ENCODE measurements at regions not wholly inside any gene's neighbourhood (a gene's known extent, or its start where the extent isn't known, plus 50 kb on each side); places are given as distances from the start of the nearest gene placed in this dataset.

GRCh38 chrX:45710081-45710801 lies 509.6 kb upstream of the DIPK2B start:
- Histone ChIP-seq H3K9me3 (replicated peaks; ENCODE audit: control insufficient read depth, insufficient read depth, low read length) (no peaks in the 10 kb centered on the region), H3K79me2 (ENCODE audit: control insufficient read depth, insufficient read depth, low read length) (peaks cover 2% of the 10 kb centered on the region), H2AFZ (ENCODE audit: low read depth, low read length) (no peak overlapping the region), H3K27ac (ENCODE audit: insufficient read depth, low read depth, low read length) (peak overlapping the region; percentile 95), H3K9ac (replicated peaks; ENCODE audit: extremely low read depth, insufficient read depth, low read length) (peak overlapping the region; percentile 56), H3K4me2 (ENCODE audit: insufficient read depth, low read length) (peak overlapping the region; percentile 54), H4K20me1 (replicated peaks; ENCODE audit: control insufficient read depth, extremely low read depth, insufficient read depth, low read length) (no peaks in the 10 kb centered on the region), H3K4me3 (replicated peaks in 1 of 3; ENCODE audit: insufficient read depth in 1 of 3, low read depth in 1 of 3, low read length in 3 of 3) (no peak overlapping the region), H3K4me1 (ENCODE audit: control insufficient read depth, extremely low read depth, insufficient read depth, low read length) (peaks cover 56% of the 10 kb centered on the region), H3K36me3 (ENCODE audit: control insufficient read depth in 2 of 2, extremely low read depth in 1 of 2, insufficient read depth in 2 of 2, low read length in 2 of 2) (no peaks in the 10 kb centered on the region), H3K9me1 (replicated peaks; ENCODE audit: control insufficient read depth, extremely low read depth, insufficient read depth, low read length) (no peaks in the 10 kb centered on the region), H3K27me3 (ENCODE audit: control insufficient read depth in 2 of 2, insufficient read depth in 2 of 2, low read length in 2 of 2) (no peaks in the 10 kb centered on the region)
- FAIRE-seq (peak; percentile 91), DNase-seq (ENCODE audit: low read depth, low spot score) (peak; percentile 76)
- POLR2A ChIA-PET = interaction anchor here (0.9 to 1.5 kb wide), 4 partner anchors 11 to 60 kb away, joined by 3 to 10 read pairs (median 4); no protein-coding TSS in a partner anchor
- CTCF ChIA-PET = interaction anchor here (1.1 to 1.8 kb wide), 10 partner anchors 11 to 666 kb away, joined by 3 to 13 read pairs (median 5); no protein-coding TSS in a partner anchor
- BruUV-seq (replicated peaks) = TSS peak; percentile 22
- TF ChIP-seq POLR2AphosphoS5 (IDR thresholded peaks at IDR 0.05; ENCODE audit: insufficient read depth, low read depth, low read length) = peak; percentile 27
- TF ChIP-seq EZH2 (IDR thresholded peaks at IDR 0.05; ENCODE audit: borderline replicate concordance, low read depth, low read length, severe bottlenecking) = no peak
- no peak for TF ChIP-seq MAX (IDR thresholded peaks at IDR 0.05; ENCODE audit: insufficient read depth, insufficient read length)
- TF ChIP-seq CTCF (IDR thresholded peaks at IDR 0.05; ENCODE audit: extremely low read depth in 1 of 2, insufficient read depth in 1 of 2, low read depth in 1 of 2, low read length in 2 of 2) = no peak
- peak; percentile 90 for TF ChIP-seq FOS (IDR thresholded peaks at IDR 0.05; ENCODE audit: borderline replicate concordance, insufficient read depth, low read length)
- peak; percentile 69 for TF ChIP-seq JUN (IDR thresholded peaks at IDR 0.05; ENCODE audit: borderline replicate concordance, insufficient read depth, insufficient read length, low read depth)
- peak; percentile 84 for TF ChIP-seq GATA2 (IDR thresholded peaks at IDR 0.05; ENCODE audit: insufficient read depth, insufficient read length, low read depth, low read length)
- TF ChIP-seq POLR2A (IDR thresholded peaks at IDR 0.05; ENCODE audit: low read depth, low read length) = peak; percentile 46
- intact Hi-C loops (cut with micrococcal nuclease) (loop anchor here (1.0 to 5.0 kb wide), 7 partner anchors 13 to 617 kb away; partner anchors contain the start of gene DIPK2B), dilution Hi-C loops (cut with MboI; ENCODE audit: extremely low pct_ligation_motif_present, low sequenced_read_pairs) (no loop called here)
